ENCODE measurements at regions not wholly inside any gene's neighbourhood (a gene's known extent, or its start where the extent isn't known, plus 50 kb on each side); places are given as distances from the start of the nearest gene placed in this dataset.

DNA sequence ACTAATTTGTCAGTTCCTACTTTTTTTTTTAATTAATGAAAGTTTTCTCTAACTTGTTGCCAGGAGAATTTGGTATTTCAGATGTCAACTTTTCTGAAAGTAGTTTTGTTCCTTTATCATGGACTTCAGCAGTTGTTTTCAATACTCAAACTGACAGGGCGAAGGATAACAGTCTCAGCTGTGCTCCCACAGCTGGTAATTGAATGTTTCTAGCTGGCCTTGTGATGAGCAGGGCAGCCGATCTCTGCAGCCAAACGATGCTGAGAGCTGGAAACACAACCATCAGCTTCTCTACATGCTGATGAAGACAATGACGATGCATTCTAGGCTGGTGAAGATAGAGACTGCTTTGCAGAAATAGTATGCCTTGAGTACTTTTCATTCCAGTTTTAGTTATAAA, 130.0 kb upstream of the MAP9 start:
- no peaks in the 10 kb centered on the region for H3K27me3 ChIP-seq (ENCODE audit: insufficient read depth, insufficient read length)
- no peaks in the 10 kb centered on the region for H3K9me3 ChIP-seq (ENCODE audit: insufficient read depth, low read length)
- H3K36me3 ChIP-seq (ENCODE audit: insufficient read depth, insufficient read length, low read length): no peaks in the 10 kb centered on the region
- no peak overlapping the region for H3K4me3 ChIP-seq (ENCODE audit: insufficient read length, low read depth)
- DNase-seq (ENCODE audit: low read depth, low spot score): no peak
- H3K4me1 ChIP-seq (ENCODE audit: insufficient read depth, insufficient read length): no peaks in the 10 kb centered on the region
- H3K9ac ChIP-seq (ENCODE audit: insufficient read length, low read depth): no peak overlapping the region
- no peak for TF ChIP-seq SUZ12 (IDR thresholded peaks at IDR 0.05; ENCODE audit: extremely low read depth, insufficient read depth, insufficient read length)
- TF ChIP-seq ZNF274 (IDR thresholded peaks at IDR 0.05; ENCODE audit: low read depth, low read length): no peak
- no peak for TF ChIP-seq YY1 (IDR thresholded peaks at IDR 0.05; ENCODE audit: insufficient read depth, insufficient read length)

- TF ChIP-seq YY1 (IDR thresholded peaks at IDR 0.05; ENCODE audit: insufficient read depth, insufficient read length) (no peak), SUZ12 (IDR thresholded peaks at IDR 0.05; ENCODE audit: extremely low read depth, insufficient read depth, insufficient read length) (no peak), ZNF274 (IDR thresholded peaks at IDR 0.05; ENCODE audit: low read depth, low read length) (no peak)
- Histone ChIP-seq H3K9me3 (ENCODE audit: insufficient read depth, low read length) (no peaks in the 10 kb centered on the region), H3K4me1 (ENCODE audit: insufficient read depth, insufficient read length) (no peaks in the 10 kb centered on the region), H3K27me3 (ENCODE audit: insufficient read depth, insufficient read length) (no peaks in the 10 kb centered on the region), H3K4me3 (ENCODE audit: insufficient read length, low read depth) (no peak overlapping the region), H3K9ac (ENCODE audit: insufficient read length, low read depth) (no peak overlapping the region), H3K36me3 (ENCODE audit: insufficient read depth, insufficient read length, low read length) (no peaks in the 10 kb centered on the region)
- no peak for DNase-seq (ENCODE audit: low read depth, low spot score)
These were observed 128.6 kb upstream of the MAP9 start for GRCh38 chr4:155505321-155505720.

GRCh38 chr4:155497306-155497705, 120.5 kb upstream of the MAP9 start:
- Histone ChIP-seq H3K9me3 (ENCODE audit: insufficient read depth, low read length) (no peaks in the 10 kb centered on the region), H3K36me3 (ENCODE audit: insufficient read depth, insufficient read length, low read length) (no peaks in the 10 kb centered on the region), H3K9ac (ENCODE audit: insufficient read length, low read depth) (no peak overlapping the region), H3K4me3 (ENCODE audit: insufficient read length, low read depth) (no peak overlapping the region), H3K27me3 (ENCODE audit: insufficient read depth, insufficient read length) (no peaks in the 10 kb centered on the region), H3K4me1 (ENCODE audit: insufficient read depth, insufficient read length) (no peaks in the 10 kb centered on the region)
- no peak for DNase-seq (ENCODE audit: low read depth, low spot score)
- TF ChIP-seq SUZ12 (IDR thresholded peaks at IDR 0.05; ENCODE audit: extremely low read depth, insufficient read depth, insufficient read length): no peak
- TF ChIP-seq YY1 (IDR thresholded peaks at IDR 0.05; ENCODE audit: insufficient read depth, insufficient read length): no peak
- no peak for TF ChIP-seq ZNF274 (IDR thresholded peaks at IDR 0.05; ENCODE audit: low read depth, low read length)

DNA sequence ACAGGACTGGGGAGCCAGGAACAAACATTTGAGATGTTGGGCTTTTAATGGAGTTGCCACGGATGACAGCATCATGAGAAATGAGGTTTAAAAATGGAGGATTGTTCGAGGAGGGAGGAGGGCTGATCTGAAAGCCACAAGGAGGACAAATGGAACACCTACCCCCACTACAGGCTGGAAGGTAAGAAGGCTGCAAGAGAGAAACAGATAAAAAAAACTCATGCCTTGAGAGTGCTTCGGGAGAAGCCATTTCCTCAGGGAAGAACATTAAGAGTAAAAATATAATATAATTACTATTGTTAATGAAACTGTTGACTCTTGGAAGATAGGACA, 119.5 kb upstream of the MAP9 start:
- Histone ChIP-seq H3K27me3 (ENCODE audit: insufficient read depth, insufficient read length) (no peaks in the 10 kb centered on the region), H3K4me1 (ENCODE audit: insufficient read depth, insufficient read length) (no peaks in the 10 kb centered on the region), H3K4me3 (ENCODE audit: insufficient read length, low read depth) (no peak overlapping the region), H3K36me3 (ENCODE audit: insufficient read depth, insufficient read length, low read length) (no peaks in the 10 kb centered on the region), H3K9me3 (ENCODE audit: insufficient read depth, low read length) (no peaks in the 10 kb centered on the region), H3K9ac (ENCODE audit: insufficient read length, low read depth) (no peak overlapping the region)
- TF ChIP-seq YY1 (IDR thresholded peaks at IDR 0.05; ENCODE audit: insufficient read depth, insufficient read length) (no peak), ZNF274 (IDR thresholded peaks at IDR 0.05; ENCODE audit: low read depth, low read length) (no peak), SUZ12 (IDR thresholded peaks at IDR 0.05; ENCODE audit: extremely low read depth, insufficient read depth, insufficient read length) (no peak)
- no peak for DNase-seq (ENCODE audit: low read depth, low spot score)

DNA sequence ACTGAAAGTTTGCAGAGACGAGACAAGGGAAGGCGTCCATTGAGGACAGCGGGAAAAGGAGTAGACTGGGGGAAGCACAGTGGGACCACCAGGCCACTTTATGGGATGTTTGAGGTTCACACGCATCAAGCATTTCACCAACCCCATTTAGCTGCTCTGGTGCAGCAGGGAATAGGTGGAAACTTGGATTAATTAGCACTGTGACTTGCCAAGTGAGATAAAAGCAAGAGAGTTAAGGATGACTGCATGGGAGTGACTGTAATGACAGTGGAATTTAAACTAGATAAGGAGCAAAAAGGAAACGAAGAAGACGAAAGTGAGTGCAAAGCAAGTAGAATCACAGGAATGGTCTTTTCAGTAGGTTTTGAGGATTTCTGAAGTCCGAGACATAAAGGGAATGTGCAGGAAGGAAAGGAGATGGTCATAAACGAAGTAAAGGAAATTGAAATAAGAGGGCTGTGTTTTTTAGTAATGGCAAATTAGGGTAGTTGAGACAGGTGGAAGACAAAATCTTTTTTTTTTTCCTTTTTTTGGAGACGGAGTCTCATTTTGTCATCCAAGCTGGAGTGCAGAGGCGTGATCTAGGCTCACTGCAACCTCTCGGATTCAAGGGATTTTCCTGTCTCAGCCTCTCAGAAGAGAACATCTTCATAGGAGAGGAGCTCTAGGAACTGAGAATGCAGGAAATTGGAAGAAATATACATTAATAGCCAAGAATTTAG, 119.0 kb upstream of the MAP9 start:
- DNase-seq (ENCODE audit: low read depth, low spot score): no peak
- no peaks in the 10 kb centered on the region for H3K36me3 ChIP-seq (ENCODE audit: insufficient read depth, insufficient read length, low read length)
- H3K4me3 ChIP-seq (ENCODE audit: insufficient read length, low read depth): no peak overlapping the region
- TF ChIP-seq SUZ12 (IDR thresholded peaks at IDR 0.05; ENCODE audit: extremely low read depth, insufficient read depth, insufficient read length) (no peak), YY1 (IDR thresholded peaks at IDR 0.05; ENCODE audit: insufficient read depth, insufficient read length) (no peak), ZNF274 (IDR thresholded peaks at IDR 0.05; ENCODE audit: low read depth, low read length) (no peak)
- no peaks in the 10 kb centered on the region for H3K9me3 ChIP-seq (ENCODE audit: insufficient read depth, low read length)
- H3K27me3 ChIP-seq (ENCODE audit: insufficient read depth, insufficient read length): no peaks in the 10 kb centered on the region
- no peaks in the 10 kb centered on the region for H3K4me1 ChIP-seq (ENCODE audit: insufficient read depth, insufficient read length)
- no peak overlapping the region for H3K9ac ChIP-seq (ENCODE audit: insufficient read length, low read depth)

DNA sequence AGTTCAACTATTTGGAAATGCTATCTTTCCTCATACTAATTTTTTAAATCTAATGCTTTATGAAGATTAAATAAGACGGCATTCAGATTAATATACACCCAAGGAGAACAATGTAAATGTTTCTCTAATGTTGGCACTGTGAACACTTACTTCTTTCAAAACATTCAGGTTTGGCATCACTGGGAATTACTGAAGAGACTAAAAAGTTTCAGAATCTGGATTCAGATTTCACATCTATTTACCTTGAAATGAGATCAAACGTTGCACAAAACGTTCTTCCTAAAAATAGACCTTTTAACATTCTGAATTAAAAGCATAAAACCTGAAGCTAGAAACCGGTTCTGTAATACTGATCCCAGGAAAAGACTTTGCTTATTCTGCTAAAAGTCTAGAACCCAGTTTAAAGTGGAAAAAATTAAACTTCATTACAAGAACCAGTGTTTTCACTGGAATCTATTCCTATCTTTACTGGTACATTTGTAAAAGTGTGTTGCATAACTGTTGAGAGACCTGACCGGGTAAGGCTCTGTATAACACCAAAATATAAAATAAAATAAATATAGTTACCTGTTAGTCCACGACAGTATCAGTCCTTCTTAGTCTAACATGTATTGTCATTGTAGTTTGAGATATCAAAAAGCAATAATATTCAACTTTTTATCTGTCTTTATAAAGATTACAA, 117.4 kb upstream of the MAP9 start:
- H3K4me1 ChIP-seq (ENCODE audit: insufficient read depth, insufficient read length): no peaks in the 10 kb centered on the region
- H3K9me3 ChIP-seq (ENCODE audit: insufficient read depth, low read length): no peaks in the 10 kb centered on the region
- no peak overlapping the region for H3K4me3 ChIP-seq (ENCODE audit: insufficient read length, low read depth)
- no peak overlapping the region for H3K9ac ChIP-seq (ENCODE audit: insufficient read length, low read depth)
- no peak for DNase-seq (ENCODE audit: low read depth, low spot score)
- TF ChIP-seq SUZ12 (IDR thresholded peaks at IDR 0.05; ENCODE audit: extremely low read depth, insufficient read depth, insufficient read length) (no peak), YY1 (IDR thresholded peaks at IDR 0.05; ENCODE audit: insufficient read depth, insufficient read length) (no peak), ZNF274 (IDR thresholded peaks at IDR 0.05; ENCODE audit: low read depth, low read length) (no peak)
- no peaks in the 10 kb centered on the region for H3K36me3 ChIP-seq (ENCODE audit: insufficient read depth, insufficient read length, low read length)
- H3K27me3 ChIP-seq (ENCODE audit: insufficient read depth, insufficient read length): no peaks in the 10 kb centered on the region

- Histone ChIP-seq H3K9me3 (ENCODE audit: insufficient read depth, low read length) (no peaks in the 10 kb centered on the region), H3K27me3 (ENCODE audit: insufficient read depth, insufficient read length) (no peaks in the 10 kb centered on the region), H3K36me3 (ENCODE audit: insufficient read depth, insufficient read length, low read length) (no peaks in the 10 kb centered on the region), H3K4me1 (ENCODE audit: insufficient read depth, insufficient read length) (no peaks in the 10 kb centered on the region), H3K9ac (ENCODE audit: insufficient read length, low read depth) (no peak overlapping the region), H3K4me3 (ENCODE audit: insufficient read length, low read depth) (no peak overlapping the region)
- no peak for TF ChIP-seq YY1 (IDR thresholded peaks at IDR 0.05; ENCODE audit: insufficient read depth, insufficient read length)
- no peak for TF ChIP-seq ZNF274 (IDR thresholded peaks at IDR 0.05; ENCODE audit: low read depth, low read length)
- TF ChIP-seq SUZ12 (IDR thresholded peaks at IDR 0.05; ENCODE audit: extremely low read depth, insufficient read depth, insufficient read length): no peak
- no peak for DNase-seq (ENCODE audit: low read depth, low spot score)
These were observed 114.8 kb upstream of the MAP9 start for GRCh38 chr4:155491336-155492120.
